ENCODE measurements at regions not wholly inside any gene's neighbourhood (a gene's known extent, or its start where the extent isn't known, plus 50 kb on each side); places are given as distances from the start of the nearest gene placed in this dataset.

- no peak for TF ChIP-seq CTCF (IDR thresholded peaks at IDR 0.05; ENCODE audit: low read depth, low read length)
- TF ChIP-seq POLR2A (IDR thresholded peaks at IDR 0.05; ENCODE audit: extremely low read depth, insufficient read length), result no peak
- no peak for TF ChIP-seq MAX (IDR thresholded peaks at IDR 0.05; ENCODE audit: low read depth, low read length)
These were observed 311.2 kb downstream of the AACS start for GRCh38 chr12:125376422-125376821.
